GM21576 (cell line): ENCODE measurements at regions not wholly inside any gene's neighbourhood (a gene's known extent, or its start where the extent isn't known, plus 50 kb on each side); places are given as distances from the start of the nearest gene placed in this dataset.
A peak's percentile ranks its signal among the peaks of the same experiment; 100 is the strongest.
"Not testable (repeated sequence)": the region's sequence is repeated elsewhere in the genome, so short reads cannot be mapped to it uniquely, and the experiment has no call there.

Experiments used
- ATAC-seq: cut with Tn5 transposase; IDR thresholded peaks from one replicate; pipeline ENCODE4 v1.9.1; 2021; ENCODE audit warnings: mild to moderate bottlenecking, moderate library complexity; ENCODE audit not compliant: unreplicated experiment

DNA sequence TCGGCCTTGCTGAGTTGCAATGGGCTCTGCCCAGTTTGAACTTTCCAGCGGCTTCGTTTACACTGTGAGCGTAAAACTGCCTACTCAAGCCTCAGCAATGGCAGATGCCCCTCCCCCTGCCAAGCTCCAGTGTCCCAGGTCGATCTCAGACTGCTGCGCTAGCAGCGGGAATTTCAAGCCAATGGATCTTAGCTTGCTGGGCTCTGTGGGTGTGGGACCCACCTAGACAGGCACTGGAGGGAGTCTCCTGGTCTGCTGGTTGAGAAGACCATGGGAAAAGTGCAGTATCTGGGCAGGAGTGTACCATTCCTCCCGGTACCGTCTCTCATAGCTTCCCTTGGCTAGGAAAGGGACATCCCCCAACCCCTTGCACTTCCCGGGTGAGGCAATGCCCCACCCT is 88.2 kb downstream of the KLHL28 start:
- no peak for ATAC-seq

DNA sequence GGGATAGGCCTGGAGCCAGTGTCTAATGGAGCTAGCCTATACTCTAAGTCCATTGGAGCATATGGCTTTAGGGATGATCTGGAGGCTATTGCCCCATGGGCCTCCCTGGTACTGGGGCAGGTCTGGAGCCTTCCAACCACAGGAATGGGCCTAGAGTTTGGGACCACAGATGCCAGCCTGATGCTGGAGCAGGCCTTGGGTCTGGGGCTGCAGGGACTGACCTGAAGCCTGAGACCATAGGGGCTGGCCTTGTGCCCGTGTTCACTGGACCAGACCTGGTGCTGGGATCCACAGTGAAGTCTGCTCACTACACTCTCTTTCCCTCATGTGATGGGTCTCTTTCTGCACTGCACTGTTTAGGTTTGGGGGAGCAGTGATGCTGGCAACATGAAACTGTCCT is 95.0 kb downstream of the KLHL28 start:
- ATAC-seq, result no peak

DNA sequence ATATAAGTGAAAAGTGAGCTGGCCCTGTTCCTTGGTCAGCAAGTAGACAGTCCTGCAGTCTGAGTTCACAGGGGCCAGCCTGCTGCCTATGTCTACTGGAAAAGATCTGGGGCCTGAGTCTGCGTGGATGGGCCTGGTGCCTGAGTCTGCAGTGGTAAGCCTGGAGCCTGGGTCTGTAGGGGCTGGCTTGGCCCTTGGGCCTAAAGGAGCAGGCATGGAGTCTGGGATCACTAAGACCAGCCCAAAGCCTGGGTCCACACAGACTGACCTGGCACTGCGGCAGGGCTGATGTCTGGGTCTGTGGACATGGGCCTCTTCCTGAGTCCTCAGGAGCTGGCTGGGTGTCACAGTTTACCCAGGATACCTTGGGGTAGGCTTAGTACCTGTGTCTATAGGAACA is 95.4 kb downstream of the KLHL28 start:
- ATAC-seq, result no peak

DNA sequence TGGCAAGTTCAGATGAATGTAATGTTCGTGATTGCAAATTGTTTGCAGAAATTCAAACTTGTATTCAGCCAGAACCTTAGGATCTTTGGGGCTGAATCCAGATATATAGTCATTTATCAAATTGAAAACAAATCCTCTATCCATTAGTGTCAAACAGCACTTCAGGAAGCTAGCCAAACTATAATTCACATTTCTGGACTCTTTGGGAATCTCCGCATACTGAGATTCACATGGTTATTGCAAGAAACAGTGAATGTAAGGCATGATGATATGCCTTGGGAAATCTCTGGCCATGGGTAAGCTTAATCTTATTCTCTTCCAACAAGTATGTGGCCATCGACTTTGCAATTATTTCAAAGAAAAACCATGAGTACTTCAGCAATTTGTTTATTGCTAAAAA is 98.5 kb downstream of the KLHL28 start:
- ATAC-seq, result no peak

DNA sequence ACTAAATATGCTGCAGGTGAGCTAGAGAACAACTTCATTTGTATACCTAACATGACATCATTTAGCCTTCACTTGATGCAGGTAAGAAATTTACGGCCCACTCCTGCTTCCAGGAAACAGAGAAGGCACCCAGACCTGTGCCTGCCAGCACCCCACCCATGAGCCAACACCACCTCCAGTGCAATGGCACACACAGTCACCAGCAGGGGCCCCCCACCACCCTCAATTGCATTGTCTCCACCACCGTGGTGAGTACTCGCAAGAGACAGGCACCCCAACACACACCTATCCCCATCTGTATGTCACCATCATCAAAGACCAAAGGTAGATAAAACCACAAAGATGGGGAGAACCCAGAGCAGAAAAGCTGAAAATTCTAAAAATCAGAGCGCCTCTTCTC is 107.6 kb downstream of the KLHL28 start:
- ATAC-seq, result no peak

DNA sequence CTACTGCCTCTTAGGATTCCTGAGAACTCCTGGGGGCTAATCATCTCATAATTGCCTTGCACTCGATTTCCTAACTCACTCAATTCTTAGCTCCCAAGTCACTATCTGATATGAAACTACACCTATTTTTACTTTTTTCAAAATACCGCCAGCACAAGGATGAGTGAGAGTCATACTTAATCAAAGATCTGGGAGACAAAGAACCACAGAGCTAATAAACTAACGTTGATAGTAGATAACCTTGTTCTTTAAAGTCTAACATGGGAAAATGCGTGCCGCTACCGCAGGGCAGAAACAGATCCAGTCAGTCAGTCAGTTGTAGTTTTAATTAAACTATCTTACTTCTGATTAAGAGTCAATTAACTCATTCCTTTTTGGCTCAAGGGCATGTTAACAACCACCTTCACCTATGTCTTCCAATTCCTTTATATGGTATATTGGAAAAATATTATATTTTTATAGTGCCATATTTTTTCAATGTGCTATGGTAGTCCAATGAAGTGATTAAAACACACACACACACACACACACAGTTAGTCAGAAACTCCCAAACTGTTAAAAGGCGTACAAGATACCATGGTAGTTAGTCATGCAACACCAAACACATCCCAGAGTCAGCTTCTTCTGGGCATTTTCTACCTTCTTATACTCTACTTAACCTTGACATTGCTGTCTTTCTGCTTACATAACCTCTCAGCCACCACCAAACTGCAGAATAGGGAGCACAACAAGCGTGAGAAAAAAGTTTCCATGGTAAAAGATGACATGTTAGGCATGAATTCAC is 114.0 kb downstream of the KLHL28 start:
- no peak for ATAC-seq

DNA sequence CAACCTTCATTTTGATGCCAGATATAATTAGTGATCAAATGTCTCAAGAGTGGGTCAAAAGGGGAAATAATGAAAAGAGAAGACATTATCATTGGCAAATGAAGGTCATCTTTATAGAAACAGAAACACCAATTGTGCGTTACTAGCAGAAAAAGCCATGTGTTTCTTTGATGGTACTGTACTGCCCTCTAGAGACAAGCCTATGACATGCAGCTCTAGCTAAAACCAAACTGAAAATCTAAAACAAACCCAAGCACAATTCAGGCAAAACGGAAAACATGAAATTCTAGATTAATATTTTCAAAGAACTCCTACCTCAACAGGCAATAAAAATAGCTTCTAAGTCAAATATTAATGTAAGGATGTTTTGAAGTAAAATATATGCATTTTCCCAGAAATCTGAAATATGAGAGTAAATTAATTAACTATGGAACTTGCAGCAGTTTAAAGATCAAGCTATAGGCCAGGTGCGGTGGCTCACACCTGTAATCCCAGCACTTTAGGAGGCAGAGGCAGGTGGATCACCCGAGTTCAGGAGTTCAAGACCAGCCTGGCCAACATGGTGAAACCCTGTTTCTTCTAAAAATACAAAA is 115.4 kb downstream of the KLHL28 start:
- ATAC-seq, result peak; percentile 86

DNA sequence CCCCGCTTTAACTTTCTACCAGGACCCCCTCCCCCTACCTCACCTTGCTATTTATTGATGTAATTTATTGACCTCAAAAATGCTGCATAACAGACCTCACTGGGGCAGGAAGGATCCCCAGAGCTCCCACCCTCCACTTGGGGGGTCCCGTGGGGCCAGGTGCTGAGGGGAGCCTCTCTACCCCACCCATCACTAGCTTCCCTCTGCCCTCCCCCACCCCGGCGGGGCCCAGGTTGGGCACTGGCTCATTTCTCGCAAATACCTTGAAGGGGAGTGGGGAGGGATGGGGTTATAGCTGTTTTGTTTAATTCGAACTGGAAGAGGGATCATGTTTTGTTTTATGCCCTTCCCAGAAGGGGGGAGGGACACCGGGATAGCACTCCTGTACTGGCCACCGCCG is 125.8 kb downstream of the KLHL28 start:
- not testable (repeated sequence) for ATAC-seq

DNA sequence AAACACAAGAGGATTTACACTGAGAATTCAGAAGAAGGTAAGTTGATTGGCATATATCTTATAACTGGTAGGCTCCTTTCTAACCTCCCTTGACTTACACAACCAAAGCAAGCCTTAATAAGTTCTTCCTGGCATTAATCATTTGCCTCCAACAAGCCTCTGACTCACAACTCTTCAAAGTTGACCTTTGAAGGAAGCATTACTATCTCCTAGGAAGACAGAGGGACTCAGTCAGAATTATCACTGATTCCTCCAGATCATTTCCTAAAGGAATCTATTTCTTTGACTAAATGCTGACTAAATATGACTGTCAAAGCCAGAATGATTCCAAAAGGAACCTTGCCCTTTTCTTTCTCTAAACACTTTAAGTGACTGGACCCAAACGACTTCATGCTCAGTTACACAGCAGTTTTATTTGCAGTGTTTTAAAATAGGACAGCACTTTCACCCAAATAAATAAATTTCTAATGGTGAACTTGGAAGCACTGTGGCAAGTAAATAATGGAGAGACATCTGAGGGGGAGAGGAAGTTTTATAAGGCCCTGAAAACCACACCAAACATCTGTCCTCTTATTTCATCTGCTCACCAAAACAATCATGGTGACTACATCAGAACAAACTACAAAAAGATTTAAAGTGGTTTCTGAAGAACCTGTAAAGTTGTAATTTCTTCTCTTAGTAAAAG is 128.2 kb downstream of the KLHL28 start:
- no peak for ATAC-seq

DNA sequence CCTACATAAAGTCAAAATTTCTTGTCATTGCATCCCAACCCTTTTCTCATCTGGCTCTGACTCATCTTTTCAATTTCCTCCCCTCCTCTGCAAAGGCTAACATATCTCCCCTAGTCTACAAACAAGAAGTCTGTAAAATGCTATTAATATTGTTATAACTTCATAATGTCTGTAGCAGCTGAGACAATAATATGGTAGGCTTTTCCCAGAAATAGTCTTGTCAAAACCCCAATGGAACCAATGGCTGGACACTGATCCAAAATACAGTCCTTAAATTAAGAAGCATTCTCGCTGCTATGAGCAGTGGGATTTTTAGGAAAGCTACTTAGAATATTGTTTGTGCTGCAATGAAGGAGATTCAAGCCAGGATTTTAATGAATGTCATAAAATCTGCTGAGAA is 131.4 kb downstream of the KLHL28 start:
- ATAC-seq, result no peak

DNA sequence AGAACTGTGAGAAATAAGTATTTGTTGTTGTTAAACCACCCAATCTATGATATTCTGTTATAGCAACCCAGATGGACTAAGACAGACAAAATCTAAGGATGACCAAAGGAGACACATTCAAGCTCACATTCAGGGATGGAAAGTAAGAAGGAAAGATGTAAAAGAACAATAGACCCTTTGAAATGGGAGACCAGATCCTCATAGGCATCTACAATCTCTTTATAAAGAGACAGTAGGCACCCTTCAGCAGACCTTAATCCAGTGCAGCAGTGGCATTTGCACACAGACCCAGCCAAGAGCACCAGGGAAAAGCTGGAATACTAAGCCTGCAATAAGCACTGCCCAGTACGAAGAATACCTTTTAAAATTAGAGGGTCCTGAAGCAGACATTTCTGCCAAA is 132.7 kb downstream of the KLHL28 start:
- no peak for ATAC-seq

DNA sequence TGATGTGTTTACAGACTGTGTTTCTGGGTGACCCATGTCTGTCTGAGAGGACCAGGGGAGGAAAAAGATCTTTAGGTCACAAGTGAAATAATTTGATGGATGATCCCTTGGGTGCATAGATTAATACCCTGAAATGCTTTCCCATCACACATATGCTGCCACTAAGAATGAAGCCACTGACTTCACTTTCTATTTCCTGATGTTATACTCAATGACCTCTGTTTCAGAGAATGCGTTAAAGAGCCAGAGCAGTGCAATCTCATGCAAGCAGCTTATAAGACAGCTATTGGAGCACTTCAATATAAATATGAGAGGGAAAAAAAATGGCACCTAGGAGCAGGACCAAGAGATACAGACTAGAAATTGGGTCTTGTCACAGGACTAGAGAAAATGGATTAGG is 133.7 kb downstream of the KLHL28 start:
- no peak for ATAC-seq

DNA sequence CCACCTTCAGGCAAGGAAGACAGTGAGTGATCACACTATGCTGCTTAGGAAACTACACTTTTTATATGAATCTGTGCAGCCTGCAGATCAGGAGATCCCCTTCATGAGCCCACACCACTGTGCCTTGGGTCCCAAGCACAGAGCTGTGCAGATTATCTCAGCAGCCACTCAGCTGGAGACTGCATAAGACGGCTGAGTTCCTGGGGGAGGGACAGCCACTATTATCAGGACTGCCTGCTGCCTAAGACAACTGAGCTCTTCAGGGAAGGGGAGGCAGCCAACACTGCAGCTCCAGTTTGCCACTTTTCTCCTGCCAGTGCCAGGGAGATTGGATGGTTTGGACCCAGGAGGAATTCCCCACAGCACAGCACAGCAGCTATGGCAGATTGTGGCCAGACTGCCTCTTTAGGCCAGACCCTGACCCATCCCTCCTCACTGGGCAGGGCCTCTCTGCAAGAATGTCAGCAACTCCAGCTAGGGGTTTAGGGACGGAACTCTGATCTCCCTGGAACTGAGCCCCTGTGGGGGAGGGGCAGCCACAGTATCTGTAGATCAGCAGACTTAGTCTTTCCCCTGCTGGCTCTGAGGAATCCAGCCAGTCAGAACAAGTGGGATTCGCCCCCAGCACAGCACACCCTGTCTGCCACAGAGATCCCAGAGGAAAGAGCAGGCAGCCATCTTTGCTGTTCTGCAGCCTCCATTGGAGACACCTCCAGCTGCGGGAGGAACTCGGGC is 141.3 kb downstream of the KLHL28 start:
- ATAC-seq, result no peak

DNA sequence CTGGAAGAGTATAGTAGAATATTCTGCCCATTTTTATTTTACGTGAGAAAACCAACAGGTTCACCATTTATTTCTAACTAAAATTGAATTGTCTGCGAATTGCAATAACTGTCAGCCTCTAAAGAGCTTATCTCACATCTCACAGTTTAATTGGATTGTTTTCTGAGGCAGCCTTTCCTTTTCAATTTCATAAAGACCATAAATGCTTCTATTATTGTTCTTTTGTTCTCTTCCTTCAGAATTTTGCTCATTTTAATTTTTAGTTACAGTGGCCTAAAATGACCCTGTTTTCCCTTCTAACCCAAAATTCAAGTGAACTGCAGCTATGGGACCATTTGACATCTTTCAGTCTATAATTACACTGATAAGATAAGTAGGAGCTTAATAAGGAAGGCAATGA is 147.6 kb downstream of the KLHL28 start:
- no peak for ATAC-seq

DNA sequence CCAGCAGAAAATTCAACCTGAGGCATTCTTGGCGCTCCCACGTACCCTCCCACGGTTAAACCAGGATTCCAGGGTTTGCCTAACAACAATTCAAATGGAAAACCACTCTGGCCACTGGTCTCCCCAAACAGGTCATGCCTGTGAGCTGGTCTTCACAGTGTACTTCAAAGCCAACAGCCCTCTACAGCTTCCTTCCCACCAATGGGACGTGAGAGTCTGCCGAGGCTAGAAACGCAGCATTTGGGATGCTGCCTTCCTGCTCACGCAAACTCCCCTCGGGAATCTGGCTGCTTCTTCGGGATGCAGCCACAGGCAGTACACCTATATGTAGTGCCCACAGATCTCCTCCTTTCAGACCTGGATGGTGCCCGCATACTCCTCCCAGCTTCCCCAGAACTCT is 149.1 kb downstream of the KLHL28 start:
- no peak for ATAC-seq

DNA sequence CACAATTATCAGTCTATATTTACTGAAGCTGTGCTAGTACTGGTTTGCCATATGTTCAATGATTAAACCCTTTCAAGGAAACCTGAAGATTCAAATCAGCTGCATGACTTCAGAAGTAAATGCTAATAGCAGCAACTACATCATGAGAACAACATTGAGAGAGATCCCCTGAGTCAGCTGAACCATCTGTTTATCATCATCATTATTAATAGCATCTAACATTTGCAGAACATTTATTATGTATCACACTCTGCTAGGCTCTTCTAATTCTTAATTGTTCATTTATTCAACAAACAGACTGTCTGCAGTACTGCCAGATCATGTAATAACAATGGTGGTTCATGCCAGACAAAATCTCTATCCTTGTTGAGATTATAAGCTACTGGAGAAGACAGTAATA is 157.4 kb downstream of the KLHL28 start:
- ATAC-seq, result no peak

DNA sequence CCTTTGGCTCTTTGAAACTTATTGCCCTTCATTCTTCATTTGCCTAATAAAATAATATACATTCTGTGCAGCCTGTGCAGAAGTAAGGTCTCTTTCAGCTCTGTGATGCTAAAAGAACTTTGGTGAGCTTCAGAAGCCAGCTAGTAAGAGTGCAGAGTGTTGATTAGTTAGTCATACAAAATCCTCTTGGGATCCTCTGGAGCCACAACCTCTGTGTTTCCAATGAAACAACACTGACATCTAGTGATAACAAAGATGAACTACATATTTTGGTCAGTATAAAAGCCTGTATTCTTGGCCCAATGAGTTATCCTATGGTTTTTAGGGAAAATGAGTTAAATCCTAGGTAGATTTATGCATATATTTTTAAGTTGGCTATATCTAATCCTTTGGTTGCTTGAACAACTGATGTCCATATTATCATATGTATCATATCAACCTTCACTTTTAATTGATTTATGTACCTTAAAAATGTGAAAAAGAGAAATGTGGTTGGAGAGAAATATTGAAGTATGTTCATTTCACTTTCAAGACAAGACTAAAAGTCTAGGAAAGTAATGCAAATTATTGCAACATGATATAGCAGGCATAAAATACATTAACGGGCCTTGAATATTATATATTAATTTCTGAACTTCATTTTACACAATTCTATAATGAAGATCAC is 158.4 kb downstream of the KLHL28 start:
- peak; percentile 53 for ATAC-seq

DNA sequence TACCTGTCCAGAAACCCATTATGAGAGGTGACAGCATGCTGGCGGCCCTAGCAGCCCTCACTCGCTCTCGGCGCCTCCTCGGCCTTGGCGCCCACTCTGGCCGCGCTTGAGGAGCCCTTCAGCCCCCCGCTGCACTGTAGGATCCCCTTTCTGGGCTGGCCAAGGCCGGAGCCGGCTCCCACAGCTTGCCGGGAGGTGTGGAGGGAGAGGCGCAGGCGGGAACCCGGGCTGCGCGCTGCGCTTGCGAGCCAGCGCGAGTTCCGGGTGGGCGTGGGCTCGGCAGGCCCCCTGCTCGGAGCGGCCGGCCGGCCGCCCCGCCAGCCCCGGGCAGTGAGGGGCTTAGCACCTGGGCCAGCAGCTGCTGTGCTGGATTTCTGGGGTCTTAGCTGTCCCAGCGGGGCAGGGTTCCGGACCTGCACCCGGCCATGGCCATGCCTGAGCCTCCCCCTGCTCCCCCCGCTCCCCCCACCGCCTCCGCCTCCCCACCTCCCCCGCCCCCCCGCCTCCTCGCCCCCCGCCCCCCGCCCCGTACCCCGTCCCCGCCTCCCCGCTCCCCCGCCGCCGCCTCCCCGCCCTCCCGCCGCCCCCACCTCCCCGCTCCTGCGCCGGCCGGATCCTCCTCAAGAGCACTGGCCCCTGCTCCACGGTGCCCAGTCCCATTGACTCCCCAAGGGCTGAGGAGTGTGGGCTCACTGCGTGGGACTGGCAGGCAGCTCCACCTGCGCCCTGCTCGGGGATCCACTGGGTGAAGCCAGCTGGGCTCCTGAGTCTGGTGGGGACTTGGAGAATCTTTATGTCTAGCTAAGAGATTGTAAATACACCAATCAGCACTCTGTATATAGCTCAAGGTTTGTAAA is 163.1 kb downstream of the KLHL28 start:
- no peak for ATAC-seq

DNA sequence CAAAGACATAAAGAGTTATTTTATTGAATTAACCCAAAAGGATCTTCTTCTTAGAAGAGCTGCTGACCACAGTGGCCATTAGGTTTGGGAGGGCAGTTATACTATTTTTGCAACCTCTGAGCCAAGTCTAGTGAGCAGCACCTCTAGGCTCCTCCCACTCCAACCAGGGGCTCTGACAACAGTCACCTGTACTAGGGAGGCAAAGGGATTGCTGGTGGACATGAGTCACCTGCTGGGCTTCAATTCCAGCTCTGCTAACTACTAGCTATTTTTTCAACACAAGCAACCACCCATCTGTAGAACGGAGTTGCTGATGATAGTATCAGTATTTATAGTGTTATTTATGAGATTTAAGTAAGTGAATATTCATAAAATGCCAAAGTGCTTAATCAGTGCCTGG is 166.0 kb downstream of the KLHL28 start:
- no peak for ATAC-seq

DNA sequence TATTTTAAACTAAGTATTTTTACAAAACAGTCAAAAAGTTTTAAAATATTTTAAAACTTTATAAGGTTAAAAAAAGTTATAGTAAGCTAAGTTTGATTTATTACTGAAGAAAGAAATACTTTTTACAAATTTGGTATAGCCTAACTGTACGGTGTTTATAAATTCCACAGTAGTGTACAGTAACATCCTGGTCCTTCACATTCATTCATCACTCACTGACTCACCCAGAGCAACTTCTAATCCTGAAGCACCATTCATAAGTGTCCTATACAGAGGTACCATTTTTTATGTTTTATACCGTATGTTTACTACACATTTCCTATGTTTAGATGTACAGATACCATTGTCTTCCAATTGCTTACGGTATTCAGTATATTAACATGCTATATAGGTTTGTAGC is 170.0 kb downstream of the KLHL28 start:
- no peak for ATAC-seq
